PFSK-1 (cell line): ENCODE measurements at regions not wholly inside any gene's neighbourhood (a gene's known extent, or its start where the extent isn't known, plus 50 kb on each side); places are given as distances from the start of the nearest gene placed in this dataset.

ENCODE experiments used
- FOXP2 ChIP-seq: optimal IDR thresholded peaks from 2 replicates; pipeline ENCODE3; 2011; ENCODE audit warnings: borderline replicate concordance, control low read depth, inconsistent platforms; ENCODE audit not compliant: insufficient read depth; ENCODE audit errors: extremely low read length, extremely low read depth
- POLR2AphosphoS5 ChIP-seq: IDR thresholded peaks from 2 replicates; pipeline ENCODE4 v1.6.1; 2012; ENCODE audit warnings: low read depth, mild to moderate bottlenecking, control low read depth, low read length, moderate library complexity
- REST ChIP-seq, 2 experiments: IDR thresholded peaks; 2 replicates each; pipeline versions ENCODE4 v1.6.1 to v1.8.0; 2011 to 2012; ENCODE audit warnings: low read depth in 2 of 2, low read length in 2 of 2, control low read depth in 1 of 2, inconsistent platforms in 1 of 2, mild to moderate bottlenecking in 1 of 2, moderate library complexity in 1 of 2; ENCODE audit not compliant: insufficient read depth in 1 of 2
- SIN3A ChIP-seq: IDR thresholded peaks from 2 replicates; pipeline ENCODE4 v1.6.1; 2012; ENCODE audit warnings: mild to moderate bottlenecking, low read length, moderate library complexity, borderline replicate concordance; ENCODE audit not compliant: insufficient read depth
- TAF1 ChIP-seq: IDR thresholded peaks from 2 replicates; pipeline ENCODE4 v1.6.1; 2012; ENCODE audit warnings: low read length, control low read depth, borderline replicate concordance; ENCODE audit not compliant: insufficient read depth

GRCh38 chr21:35840197-35840799 is 220.0 kb downstream of the SETD4 start:
- TF ChIP-seq TAF1 (no peak), SIN3A (no peak), REST (IDR thresholded peaks at IDR 0.05; ENCODE audit: insufficient read depth in 1 of 2, low read depth in 2 of 2, low read length in 2 of 2) (no peak), FOXP2 (no peak), POLR2AphosphoS5 (no peak)

GRCh38 chr21:35838987-35839763 is 221.2 kb downstream of the SETD4 start:
- TF ChIP-seq TAF1, result no peak
- no peak for TF ChIP-seq SIN3A
- TF ChIP-seq REST (IDR thresholded peaks at IDR 0.05; ENCODE audit: insufficient read depth in 1 of 2, low read depth in 2 of 2, low read length in 2 of 2), result no peak
- TF ChIP-seq FOXP2, result no peak
- TF ChIP-seq POLR2AphosphoS5, result no peak

GRCh38 chr21:35838350-35838749 is 222.0 kb downstream of the SETD4 start:
- no peak for TF ChIP-seq POLR2AphosphoS5
- no peak for TF ChIP-seq SIN3A
- TF ChIP-seq FOXP2, result no peak
- TF ChIP-seq TAF1, result no peak
- no peak for TF ChIP-seq REST (IDR thresholded peaks at IDR 0.05; ENCODE audit: insufficient read depth in 1 of 2, low read depth in 2 of 2, low read length in 2 of 2)

- no peak for TF ChIP-seq FOXP2
- no peak for TF ChIP-seq REST (IDR thresholded peaks at IDR 0.05; ENCODE audit: insufficient read depth in 1 of 2, low read depth in 2 of 2, low read length in 2 of 2)
- TF ChIP-seq SIN3A, result no peak
- no peak for TF ChIP-seq POLR2AphosphoS5
- no peak for TF ChIP-seq TAF1
Measured at GRCh38 chr21:35833991-35834390, 226.3 kb downstream of the SETD4 start.
